Astrocyte (in vitro differentiated cells and primary cell): ENCODE measurements at regions not wholly inside any gene's neighbourhood (a gene's known extent, or its start where the extent isn't known, plus 50 kb on each side); places are given as distances from the start of the nearest gene placed in this dataset.
"Not testable (repeated sequence)": the region's sequence is repeated elsewhere in the genome, so short reads cannot be mapped to it uniquely, and the experiment has no call there.

Source experiments
- DNase-seq: peaks from one replicate; pipeline ENCODE4 v3.0.0-alpha.2; 2010; ENCODE audit warnings: low read depth
- FAIRE-seq: peaks from 2 replicates; lab custom pipeline; 2011; peaks lifted over from hg19 to GRCh38; lab: Jason Lieb, UNC
- H2AFZ ChIP-seq: 2 replicates; pipeline ENCODE4 v1.6.0; 2012; ENCODE audit warnings: low read depth, low read length, inconsistent platforms
- H3K27ac ChIP-seq: 2 replicates; pipeline ENCODE4 v1.5.1; 2011; ENCODE audit warnings: low read depth, low read length, inconsistent platforms
- H3K27me3 ChIP-seq: 2 replicates; pipeline ENCODE4 v1.6.0; 2011; ENCODE audit warnings: low read length, inconsistent platforms; ENCODE audit not compliant: insufficient read depth
- H3K36me3 ChIP-seq: 2 replicates; pipeline ENCODE4 v1.5.1; 2011; ENCODE audit warnings: low read length, inconsistent platforms; ENCODE audit not compliant: insufficient read depth
- H3K4me1 ChIP-seq: 2 replicates; pipeline ENCODE4 v1.5.1; 2011; ENCODE audit warnings: low read length, inconsistent platforms; ENCODE audit not compliant: insufficient read depth
- H3K4me2 ChIP-seq: 2 replicates; pipeline ENCODE4 v1.6.0; 2012; ENCODE audit warnings: low read length, inconsistent platforms
- H3K4me3 ChIP-seq: 2 replicates; pipeline ENCODE4 v1.5.1; 2011; ENCODE audit warnings: low read depth, mild to moderate bottlenecking, low read length, inconsistent platforms; ENCODE audit not compliant: insufficient read depth
- H3K79me2 ChIP-seq: 2 replicates; pipeline ENCODE4 v1.6.0; 2012; ENCODE audit warnings: mild to moderate bottlenecking, low read length, inconsistent platforms; ENCODE audit not compliant: insufficient read depth
- H3K9ac ChIP-seq: 2 replicates; pipeline ENCODE4 v1.6.0; 2012; ENCODE audit warnings: mild to moderate bottlenecking, low read length, inconsistent platforms
- H3K9me3 ChIP-seq: 2 replicates; pipeline ENCODE4 v1.5.1; 2012; ENCODE audit warnings: low read depth, mild to moderate bottlenecking, low read length, inconsistent platforms; ENCODE audit not compliant: insufficient read depth
- H4K20me1 ChIP-seq: 2 replicates; pipeline ENCODE4 v1.6.0; 2012; ENCODE audit warnings: low read length, inconsistent platforms; ENCODE audit not compliant: insufficient read depth
- H3K27ac Mint-ChIP-seq: one replicate; pipeline ENCODE4 v1.8.0; 2021; ENCODE audit warnings: mild to moderate bottlenecking, mixed read lengths; ENCODE audit not compliant: unreplicated experiment
- H3K27me3 Mint-ChIP-seq: one replicate; pipeline ENCODE4 v1.8.0; 2021; ENCODE audit warnings: low read depth, mixed read lengths; ENCODE audit not compliant: unreplicated experiment
- H3K36me3 Mint-ChIP-seq: one replicate; pipeline ENCODE4 v1.8.0; 2021; ENCODE audit warnings: low read depth, mixed read lengths; ENCODE audit not compliant: unreplicated experiment
- H3K4me1 Mint-ChIP-seq: one replicate; pipeline ENCODE4 v1.8.0; 2021; ENCODE audit warnings: low read depth, mixed read lengths; ENCODE audit not compliant: unreplicated experiment
- H3K4me3 Mint-ChIP-seq: one replicate; pipeline ENCODE4 v1.8.0; 2021; ENCODE audit warnings: mild to moderate bottlenecking, moderate library complexity, mixed read lengths; ENCODE audit not compliant: unreplicated experiment
- H3K9me3 Mint-ChIP-seq: one replicate; pipeline ENCODE4 v1.8.0; 2021; ENCODE audit warnings: mild to moderate bottlenecking, mixed read lengths; ENCODE audit not compliant: unreplicated experiment
- CTCF ChIP-seq: IDR thresholded peaks from 2 replicates; pipeline ENCODE4 v1.5.1; 2011; ENCODE audit warnings: low read depth, mild to moderate bottlenecking, inconsistent platforms, low read length, moderate library complexity; ENCODE audit not compliant: insufficient read depth
- EZH2 ChIP-seq: IDR thresholded peaks from 2 replicates; pipeline ENCODE4 v1.6.1; 2012; ENCODE audit warnings: mild to moderate bottlenecking, low read length, inconsistent platforms; ENCODE audit not compliant: insufficient read depth

GRCh38 chr1:189804352-189804751 is 673.3 kb downstream of the BRINP3 start:
- no peaks in the 10 kb centered on the region for H3K36me3 ChIP-seq
- H3K27me3 Mint-ChIP-seq, result no peaks in the 10 kb centered on the region
- no peak overlapping the region for H3K4me3 Mint-ChIP-seq
- DNase-seq (no peak), FAIRE-seq (no peak)
- H3K4me1 ChIP-seq, result no peaks in the 10 kb centered on the region
- H3K9me3 Mint-ChIP-seq, result no peaks in the 10 kb centered on the region
- H3K27me3 ChIP-seq, result no peaks in the 10 kb centered on the region
- H3K9me3 ChIP-seq, result no peaks in the 10 kb centered on the region
- no peak overlapping the region for H3K27ac Mint-ChIP-seq
- H3K36me3 Mint-ChIP-seq, result no peaks in the 10 kb centered on the region
- TF ChIP-seq CTCF (no peak), EZH2 (no peak)
- no peaks in the 10 kb centered on the region for H3K79me2 ChIP-seq
- H3K4me3 ChIP-seq, result no peak overlapping the region
- H3K27ac ChIP-seq, result no peak overlapping the region
- H3K9ac ChIP-seq, result no peak overlapping the region
- H3K4me1 Mint-ChIP-seq, result no peaks in the 10 kb centered on the region
- H3K4me2 ChIP-seq, result no peak overlapping the region
- H2AFZ ChIP-seq, result no peak overlapping the region
- H4K20me1 ChIP-seq, result no peaks in the 10 kb centered on the region

- FAIRE-seq (no peak), DNase-seq (no peak)
- no peaks in the 10 kb centered on the region for H3K9me3 ChIP-seq
- no peaks in the 10 kb centered on the region for H3K36me3 ChIP-seq
- no peaks in the 10 kb centered on the region for H3K4me1 ChIP-seq
- no peak overlapping the region for H3K4me3 ChIP-seq
- no peak overlapping the region for H3K27ac ChIP-seq
- no peak overlapping the region for H3K4me3 Mint-ChIP-seq
- no peaks in the 10 kb centered on the region for H4K20me1 ChIP-seq
- H3K9me3 Mint-ChIP-seq, result no peaks in the 10 kb centered on the region
- H3K4me2 ChIP-seq, result no peak overlapping the region
- H3K27me3 ChIP-seq, result no peaks in the 10 kb centered on the region
- H3K9ac ChIP-seq, result no peak overlapping the region
- no peaks in the 10 kb centered on the region for H3K36me3 Mint-ChIP-seq
- no peak overlapping the region for H2AFZ ChIP-seq
- no peak for TF ChIP-seq CTCF
- TF ChIP-seq EZH2, result no peak
- no peaks in the 10 kb centered on the region for H3K4me1 Mint-ChIP-seq
- H3K79me2 ChIP-seq, result no peaks in the 10 kb centered on the region
- no peak overlapping the region for H3K27ac Mint-ChIP-seq
- H3K27me3 Mint-ChIP-seq, result no peaks in the 10 kb centered on the region
These were observed 671.9 kb downstream of the BRINP3 start for GRCh38 chr1:189805735-189806134.

GRCh38 chr1:189810639-189811038 is 667.0 kb downstream of the BRINP3 start:
- H3K4me3 ChIP-seq, H3K4me1 ChIP-seq, H3K27me3 ChIP-seq, H3K36me3 Mint-ChIP-seq, H3K27me3 Mint-ChIP-seq, H3K4me1 Mint-ChIP-seq, H3K4me3 Mint-ChIP-seq, FAIRE-seq, H3K4me2 ChIP-seq, H3K9me3 Mint-ChIP-seq, H3K27ac Mint-ChIP-seq, H2AFZ ChIP-seq, H3K27ac ChIP-seq, H3K79me2 ChIP-seq, H3K9me3 ChIP-seq, H4K20me1 ChIP-seq, H3K9ac ChIP-seq, H3K36me3 ChIP-seq, DNase-seq: not testable (repeated sequence)
